ENCODE measurements at regions not wholly inside any gene's neighbourhood (a gene's known extent, or its start where the extent isn't known, plus 50 kb on each side); places are given as distances from the start of the nearest gene placed in this dataset.

- DNase-seq: no peak
These were observed 205.5 kb upstream of the C14orf180 start for GRCh38 chr14:104373855-104374717.

GRCh38 chr14:104374718-104375080 is 204.9 kb upstream of the C14orf180 start:
- DNase-seq: no peak

GRCh38 chr14:104375551-104376201 is 203.9 kb upstream of the C14orf180 start:
- no peak for DNase-seq

GRCh38 chr14:104376202-104377140 is 203.1 kb upstream of the C14orf180 start:
- no peak for DNase-seq

GRCh38 chr14:104377256-104377655 is 202.3 kb upstream of the C14orf180 start:
- DNase-seq: no peak

GRCh38 chr14:104378698-104379113 is 200.9 kb upstream of the C14orf180 start:
- no peak for DNase-seq

- no peak for DNase-seq
These were observed 197.0 kb upstream of the C14orf180 start for GRCh38 chr14:104382361-104383087.

- DNase-seq: no peak
These were observed 196.2 kb upstream of the C14orf180 start for GRCh38 chr14:104383088-104383995.

- DNase-seq: no peak
These were observed 195.4 kb upstream of the C14orf180 start for GRCh38 chr14:104383996-104384775.

GRCh38 chr14:104384776-104385071 is 194.8 kb upstream of the C14orf180 start:
- no peak for DNase-seq

GRCh38 chr14:104385111-104385510 is 194.5 kb upstream of the C14orf180 start:
- no peak for DNase-seq

GRCh38 chr14:104385531-104386101 is 193.9 kb upstream of the C14orf180 start:
- no peak for DNase-seq

GRCh38 chr14:104386151-104386841 is 193.3 kb upstream of the C14orf180 start:
- DNase-seq: no peak

- no peak for DNase-seq
These were observed 192.2 kb upstream of the C14orf180 start for GRCh38 chr14:104387022-104388010.

- DNase-seq: no peak
These were observed 191.5 kb upstream of the C14orf180 start for GRCh38 chr14:104388011-104388521.

GRCh38 chr14:104388541-104389325 is 190.8 kb upstream of the C14orf180 start:
- DNase-seq: no peak
